Fibroblast of the aortic adventitia (primary cell): ENCODE measurements at regions not wholly inside any gene's neighbourhood (a gene's known extent, or its start where the extent isn't known, plus 50 kb on each side); places are given as distances from the start of the nearest gene placed in this dataset.

Experiments
- DNase-seq: peaks from one replicate; pipeline ENCODE4 v3.0.0-alpha.2; 2010; ENCODE audit warnings: low read depth
- H3K4me3 ChIP-seq: 2 replicates; pipeline ENCODE4 v1.5.1; 2011; ENCODE audit warnings: low read depth, mild to moderate bottlenecking, control low read depth, low read length, moderate library complexity
- TF ChIP-seq, protein P1 (sequence below): IDR thresholded peaks from 2 replicates; pipeline ENCODE4 v1.5.1; 2011; ENCODE audit warnings: mild to moderate bottlenecking, low read length, control low read depth, inconsistent platforms; ENCODE audit not compliant: insufficient read depth

DNA sequence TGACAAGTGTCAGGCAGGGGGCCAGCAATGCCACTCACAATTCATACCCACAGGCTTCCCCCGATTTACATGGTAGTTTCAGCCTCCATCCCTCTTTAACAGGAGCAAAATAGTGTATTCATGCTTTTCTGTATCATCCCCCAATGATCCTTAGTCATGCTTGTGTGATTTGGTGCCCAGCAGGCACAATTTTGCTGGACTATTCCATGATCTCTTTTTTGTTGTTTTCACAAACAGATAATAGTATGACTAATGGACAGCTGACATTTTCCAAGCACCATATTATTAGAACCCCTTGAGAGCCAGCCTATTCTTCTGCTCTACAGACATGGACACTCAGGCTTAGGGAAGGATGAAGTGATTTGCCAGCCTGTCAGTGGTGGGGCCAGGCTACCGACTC is 128.2 kb upstream of the RIPOR2 start:
- H3K4me3 ChIP-seq: no peak overlapping the region
- TF ChIP-seq, protein P1, sequence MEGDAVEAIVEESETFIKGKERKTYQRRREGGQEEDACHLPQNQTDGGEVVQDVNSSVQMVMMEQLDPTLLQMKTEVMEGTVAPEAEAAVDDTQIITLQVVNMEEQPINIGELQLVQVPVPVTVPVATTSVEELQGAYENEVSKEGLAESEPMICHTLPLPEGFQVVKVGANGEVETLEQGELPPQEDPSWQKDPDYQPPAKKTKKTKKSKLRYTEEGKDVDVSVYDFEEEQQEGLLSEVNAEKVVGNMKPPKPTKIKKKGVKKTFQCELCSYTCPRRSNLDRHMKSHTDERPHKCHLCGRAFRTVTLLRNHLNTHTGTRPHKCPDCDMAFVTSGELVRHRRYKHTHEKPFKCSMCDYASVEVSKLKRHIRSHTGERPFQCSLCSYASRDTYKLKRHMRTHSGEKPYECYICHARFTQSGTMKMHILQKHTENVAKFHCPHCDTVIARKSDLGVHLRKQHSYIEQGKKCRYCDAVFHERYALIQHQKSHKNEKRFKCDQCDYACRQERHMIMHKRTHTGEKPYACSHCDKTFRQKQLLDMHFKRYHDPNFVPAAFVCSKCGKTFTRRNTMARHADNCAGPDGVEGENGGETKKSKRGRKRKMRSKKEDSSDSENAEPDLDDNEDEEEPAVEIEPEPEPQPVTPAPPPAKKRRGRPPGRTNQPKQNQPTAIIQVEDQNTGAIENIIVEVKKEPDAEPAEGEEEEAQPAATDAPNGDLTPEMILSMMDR: no peak
- DNase-seq: peak; percentile 3

DNA sequence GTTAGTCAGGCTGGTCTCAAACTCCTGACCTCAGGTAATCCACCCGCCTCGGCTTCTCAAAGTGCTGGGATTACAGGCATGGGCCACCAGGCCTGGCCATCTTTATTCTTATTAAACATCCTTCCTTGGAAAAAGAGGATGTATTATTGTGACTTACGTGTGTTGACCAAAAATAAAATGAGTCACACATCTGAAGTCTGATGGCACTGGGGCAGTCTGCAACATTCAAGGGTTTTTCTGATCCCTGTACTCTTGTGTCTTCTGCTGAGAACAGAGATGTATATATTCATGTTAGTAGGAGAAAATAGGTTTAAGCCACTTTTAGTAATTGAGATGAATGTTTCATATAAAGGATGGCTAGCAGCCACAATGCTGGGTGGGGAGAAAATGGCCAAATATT is 129.9 kb upstream of the RIPOR2 start:
- TF ChIP-seq, protein P1: no peak
- DNase-seq: no peak
- no peak overlapping the region for H3K4me3 ChIP-seq

DNA sequence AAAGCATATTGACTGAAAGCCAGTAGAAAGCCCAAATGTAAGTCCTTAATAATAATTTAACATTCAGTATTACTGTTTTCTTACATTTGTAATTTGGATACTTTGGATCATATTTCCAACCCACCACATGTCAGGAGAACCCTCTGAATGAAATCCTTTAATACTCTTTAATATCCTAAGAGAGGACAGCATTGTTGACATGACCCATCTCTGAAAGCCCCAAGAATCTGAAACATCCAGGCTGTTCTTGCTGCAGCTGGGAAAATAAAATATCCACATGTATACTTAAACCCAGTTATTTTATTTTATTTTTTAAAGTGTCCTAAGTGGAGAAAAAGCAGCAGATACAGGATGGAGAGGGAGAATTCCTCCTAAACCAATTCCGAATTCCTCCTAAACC is 130.8 kb upstream of the RIPOR2 start:
- no peak for DNase-seq
- TF ChIP-seq, protein P1: no peak
- H3K4me3 ChIP-seq: no peak overlapping the region

DNA sequence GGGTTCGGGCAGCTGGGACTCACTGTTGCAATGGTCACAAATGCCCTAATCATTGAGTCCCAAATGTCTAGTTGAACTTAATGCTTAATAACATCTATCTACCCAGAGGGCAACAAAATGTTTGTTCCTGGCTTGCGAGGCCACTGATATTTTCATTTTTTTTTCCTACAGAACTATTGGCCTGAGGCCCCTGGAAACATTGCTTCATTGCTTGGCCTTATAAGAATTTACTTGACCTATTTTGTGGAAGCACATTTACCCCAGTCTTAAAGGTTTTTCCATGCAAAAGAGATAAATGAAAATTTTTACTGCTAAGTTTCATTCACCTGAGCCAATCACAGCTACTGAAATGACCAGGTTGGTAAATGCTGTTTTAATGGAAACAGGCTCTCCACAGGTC is 133.1 kb upstream of the RIPOR2 start:
- DNase-seq: no peak
- H3K4me3 ChIP-seq: no peak overlapping the region
- TF ChIP-seq, protein P1: no peak

DNA sequence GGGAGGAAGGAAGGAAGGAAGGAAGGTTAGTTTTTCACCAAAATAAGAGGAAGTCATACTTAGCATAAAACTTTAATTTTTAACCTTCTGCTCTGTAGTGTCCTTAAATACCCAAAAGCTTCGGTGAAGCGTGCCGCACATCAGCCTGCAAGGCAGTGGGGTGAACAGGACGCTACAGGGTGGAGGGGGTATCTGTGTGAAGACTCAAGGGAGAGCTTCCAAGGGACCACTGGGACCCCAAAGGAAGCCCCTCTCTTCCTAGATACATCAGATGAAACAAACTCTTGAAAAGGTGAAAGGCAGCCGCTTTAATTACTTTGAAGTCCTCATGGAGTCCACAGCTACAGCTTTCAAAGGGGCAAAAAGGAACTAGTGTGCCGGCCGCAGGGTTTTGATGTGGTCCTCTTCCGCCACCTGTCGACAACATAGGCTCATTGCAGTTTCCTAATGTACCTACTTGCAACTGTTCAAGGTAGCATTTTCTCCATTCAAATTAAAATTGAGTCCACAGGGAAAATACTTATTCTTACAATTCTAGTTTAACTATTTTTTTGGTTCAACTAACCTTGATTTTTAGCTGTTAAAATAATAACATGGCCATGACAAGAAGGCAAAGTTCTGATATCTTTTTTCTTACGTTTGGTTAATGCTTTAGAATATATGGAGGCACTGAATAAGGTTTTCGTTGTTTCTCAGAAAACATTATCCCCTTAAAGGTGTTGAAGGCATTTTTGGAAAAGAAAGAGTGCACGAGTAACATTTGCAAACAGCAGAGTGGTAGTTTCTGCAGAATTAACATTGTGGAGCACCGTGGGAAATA is 135.0 kb upstream of the RIPOR2 start:
- H3K4me3 ChIP-seq: no peak overlapping the region
- TF ChIP-seq, protein P1: peak; percentile 94

DNA sequence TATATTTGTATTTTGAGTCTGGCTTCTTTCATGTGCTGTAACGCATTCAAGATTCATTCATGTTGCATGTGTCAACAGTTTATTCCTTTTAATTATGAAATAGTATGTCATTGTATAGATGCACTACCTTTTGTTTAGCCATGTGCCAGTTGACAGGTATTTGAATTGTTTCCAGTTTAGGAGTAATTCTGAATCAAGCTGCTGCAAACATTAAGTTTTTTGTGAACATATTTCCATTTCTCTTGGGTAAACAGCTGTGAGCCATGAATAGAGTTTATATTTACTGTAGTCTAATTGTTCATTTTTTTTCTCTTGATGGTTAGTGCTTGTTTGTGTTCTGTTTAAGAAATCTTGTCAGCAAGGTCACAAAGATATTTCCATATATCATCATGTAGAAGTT is 142.4 kb upstream of the RIPOR2 start:
- TF ChIP-seq, protein P1: no peak
- no peak overlapping the region for H3K4me3 ChIP-seq
- no peak for DNase-seq

More for the DNA sequence above, 135.0 kb upstream of the RIPOR2 start:
- peak; percentile 85 for DNase-seq
